GM12878 (cell line): ENCODE measurements at regions not wholly inside any gene's neighbourhood (a gene's known extent, or its start where the extent isn't known, plus 50 kb on each side); places are given as distances from the start of the nearest gene placed in this dataset.

Source experiments
- BMI1 ChIP-seq: fragments of 450-650 bp; IDR thresholded peaks from 2 replicates; pipeline ENCODE4 v1.6.1; 2016; ENCODE audit warnings: mild to moderate bottlenecking, moderate library complexity, borderline replicate concordance
- CEBPB ChIP-seq, 2 experiments: fragments of 150-350 bp in 1 of 2; IDR thresholded peaks; 2 replicates each; pipeline ENCODE4 v1.6.1; 2012 to 2014; ENCODE audit warnings: low read depth in 2 of 2, low read length in 2 of 2, borderline replicate concordance in 1 of 2, inconsistent platforms in 1 of 2
- CREB1 ChIP-seq: IDR thresholded peaks from 2 replicates; pipeline ENCODE4 v1.6.1; 2012; ENCODE audit warnings: low read depth, mild to moderate bottlenecking, inconsistent platforms
- CREM ChIP-seq: IDR thresholded peaks from 2 replicates; pipeline ENCODE4 v1.6.1; 2014; ENCODE audit warnings: antibody characterized with exemption, low read depth
- DPF2 ChIP-seq: fragments of 450-650 bp; IDR thresholded peaks from 2 replicates; pipeline ENCODE4 v1.6.1; 2017; ENCODE audit warnings: mild to moderate bottlenecking
- GATAD2B ChIP-seq: fragments of 450-650 bp; conservative IDR thresholded peaks from 2 replicates; pipeline ENCODE4 v1.6.1; 2017; ENCODE audit warnings: low read depth, mild to moderate bottlenecking, moderate library complexity
- HDAC2 ChIP-seq: fragments of 200-600 bp; sonication (generic); IDR thresholded peaks from 2 replicates; pipeline ENCODE4 v1.6.1; 2017
- IKZF2 ChIP-seq, 2 experiments: fragments of 450-650 bp; IDR thresholded peaks; 2 replicates each; pipeline ENCODE4 v1.6.1; 2017; ENCODE audit warnings: mild to moderate bottlenecking in 2 of 2, moderate library complexity in 2 of 2
- JUND ChIP-seq: IDR thresholded peaks from 2 replicates; pipeline ENCODE4 v1.6.1; 2012; ENCODE audit warnings: low read depth, mild to moderate bottlenecking, low read length, improper control_type of control experiment, moderate library complexity
- MEF2B ChIP-seq: fragments of 450-650 bp; IDR thresholded peaks from 2 replicates; pipeline ENCODE4 v1.6.1; 2018; ENCODE audit warnings: mild to moderate bottlenecking, moderate library complexity; ENCODE audit not compliant: partially characterized antibody, poor library complexity, severe bottlenecking
- MTA2 ChIP-seq: fragments of 450-650 bp; IDR thresholded peaks from 2 replicates; pipeline ENCODE4 v1.6.1; 2016; ENCODE audit warnings: low read depth, mild to moderate bottlenecking, moderate library complexity
- NFXL1 ChIP-seq: fragments of 450-650 bp; IDR thresholded peaks from 2 replicates; pipeline ENCODE4 v1.6.1; 2017; ENCODE audit warnings: antibody characterized with exemption, mild to moderate bottlenecking, borderline replicate concordance
- NFYB ChIP-seq: IDR thresholded peaks from 2 replicates; pipeline ENCODE4 v1.6.1; 2011; ENCODE audit warnings: low read depth, mild to moderate bottlenecking, low read length, improper control_type of control experiment, moderate library complexity; ENCODE audit not compliant: insufficient read depth
- PAX8 ChIP-seq: fragments of 450-650 bp; IDR thresholded peaks from 2 replicates; pipeline ENCODE4 v1.6.1; 2017; ENCODE audit warnings: mild to moderate bottlenecking, moderate library complexity
- RAD51 ChIP-seq: fragments of 450-650 bp; IDR thresholded peaks from 2 replicates; pipeline ENCODE4 v1.6.1; 2016; ENCODE audit warnings: moderate library complexity, mild to moderate bottlenecking, inconsistent platforms
- RUNX3 ChIP-seq: IDR thresholded peaks from 2 replicates; pipeline ENCODE4 v1.6.1; 2012; ENCODE audit warnings: low read length, inconsistent platforms
- ZSCAN29 ChIP-seq: fragments of 450-650 bp; IDR thresholded peaks from 2 replicates; pipeline ENCODE4 v1.6.1; 2017; ENCODE audit warnings: mild to moderate bottlenecking, moderate library complexity
- TF ChIP-seq, protein P1 (sequence below): fragments of 450-650 bp; IDR thresholded peaks from 2 replicates; pipeline ENCODE4 v1.6.1; 2017; ENCODE audit warnings: mild to moderate bottlenecking, moderate library complexity
- TF ChIP-seq, protein P2 (sequence below): fragments of 450-650 bp; IDR thresholded peaks from 2 replicates; pipeline ENCODE4 v1.6.1; 2017; ENCODE audit warnings: mild to moderate bottlenecking, low read depth, inconsistent platforms; ENCODE audit not compliant: poor library complexity, severe bottlenecking
- TF ChIP-seq, protein P3 (sequence below): fragments of 450-650 bp; IDR thresholded peaks from 2 replicates; pipeline ENCODE4 v1.6.1; 2018; ENCODE audit warnings: mild to moderate bottlenecking, low read depth, moderate library complexity; ENCODE audit not compliant: partially characterized antibody
- TF ChIP-seq, protein P4 (sequence below): IDR thresholded peaks from 2 replicates; pipeline ENCODE4 v1.6.1; 2011; ENCODE audit warnings: low read depth, mild to moderate bottlenecking, low read length, moderate library complexity, borderline replicate concordance; ENCODE audit errors: extremely low read depth

DNA sequence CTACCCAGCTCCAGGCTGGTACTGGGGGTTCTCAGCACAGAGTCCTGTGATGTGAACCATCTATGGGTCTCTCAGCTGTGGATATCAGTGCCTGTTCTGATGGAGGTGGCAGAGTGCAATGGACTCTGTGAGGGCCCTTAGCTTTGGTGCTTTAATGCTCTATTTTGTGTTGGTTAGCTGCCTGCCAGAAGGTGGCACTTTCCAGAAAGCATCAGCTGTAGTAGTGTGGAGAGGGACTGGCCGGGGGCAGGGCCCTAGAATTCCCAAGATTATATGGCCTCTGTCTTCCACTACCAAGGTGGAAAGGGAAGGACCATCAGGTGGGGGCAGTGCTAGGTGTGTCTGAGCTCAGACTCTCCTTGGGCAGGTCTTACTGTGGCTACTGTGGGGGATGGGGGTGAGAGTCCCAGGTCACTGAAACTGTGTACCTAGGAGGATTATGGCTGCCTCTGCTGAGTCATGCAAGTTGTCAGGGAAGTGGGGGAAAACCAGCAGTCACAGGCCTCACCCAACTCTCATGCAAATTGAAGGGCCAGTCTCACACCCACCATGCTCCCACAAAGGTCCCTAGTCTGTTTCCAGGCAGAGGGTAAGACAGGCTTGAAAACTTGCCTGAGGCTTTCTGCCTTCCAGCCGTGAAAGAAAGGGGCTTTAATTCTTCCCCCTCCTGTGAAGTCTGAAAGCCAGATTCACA lies 878.1 kb downstream of the C12orf50 start (continued):
- TF ChIP-seq, protein P1, sequence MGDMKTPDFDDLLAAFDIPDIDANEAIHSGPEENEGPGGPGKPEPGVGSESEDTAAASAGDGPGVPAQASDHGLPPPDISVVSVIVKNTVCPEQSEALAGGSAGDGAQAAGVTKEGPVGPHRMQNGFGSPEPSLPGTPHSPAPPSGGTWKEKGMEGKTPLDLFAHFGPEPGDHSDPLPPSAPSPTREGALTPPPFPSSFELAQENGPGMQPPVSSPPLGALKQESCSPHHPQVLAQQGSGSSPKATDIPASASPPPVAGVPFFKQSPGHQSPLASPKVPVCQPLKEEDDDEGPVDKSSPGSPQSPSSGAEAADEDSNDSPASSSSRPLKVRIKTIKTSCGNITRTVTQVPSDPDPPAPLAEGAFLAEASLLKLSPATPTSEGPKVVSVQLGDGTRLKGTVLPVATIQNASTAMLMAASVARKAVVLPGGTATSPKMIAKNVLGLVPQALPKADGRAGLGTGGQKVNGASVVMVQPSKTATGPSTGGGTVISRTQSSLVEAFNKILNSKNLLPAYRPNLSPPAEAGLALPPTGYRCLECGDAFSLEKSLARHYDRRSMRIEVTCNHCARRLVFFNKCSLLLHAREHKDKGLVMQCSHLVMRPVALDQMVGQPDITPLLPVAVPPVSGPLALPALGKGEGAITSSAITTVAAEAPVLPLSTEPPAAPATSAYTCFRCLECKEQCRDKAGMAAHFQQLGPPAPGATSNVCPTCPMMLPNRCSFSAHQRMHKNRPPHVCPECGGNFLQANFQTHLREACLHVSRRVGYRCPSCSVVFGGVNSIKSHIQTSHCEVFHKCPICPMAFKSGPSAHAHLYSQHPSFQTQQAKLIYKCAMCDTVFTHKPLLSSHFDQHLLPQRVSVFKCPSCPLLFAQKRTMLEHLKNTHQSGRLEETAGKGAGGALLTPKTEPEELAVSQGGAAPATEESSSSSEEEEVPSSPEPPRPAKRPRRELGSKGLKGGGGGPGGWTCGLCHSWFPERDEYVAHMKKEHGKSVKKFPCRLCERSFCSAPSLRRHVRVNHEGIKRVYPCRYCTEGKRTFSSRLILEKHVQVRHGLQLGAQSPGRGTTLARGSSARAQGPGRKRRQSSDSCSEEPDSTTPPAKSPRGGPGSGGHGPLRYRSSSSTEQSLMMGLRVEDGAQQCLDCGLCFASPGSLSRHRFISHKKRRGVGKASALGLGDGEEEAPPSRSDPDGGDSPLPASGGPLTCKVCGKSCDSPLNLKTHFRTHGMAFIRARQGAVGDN, result no peak
- TF ChIP-seq RAD51 (0 out of 2 replicates have a peak, but pooled peaks have one; percentile 10), CREM (no peak), IKZF2 (IDR thresholded peaks at IDR 0.05) (peak; percentile 65 to 68; a peak in 3 of 4 replicates), MTA2 (peak; percentile 35; the same call in 1 of the 2 replicates), NFXL1 (no peak), CEBPB (IDR thresholded peaks at IDR 0.05; ENCODE audit: borderline replicate concordance in 1 of 2, low read depth in 2 of 2, low read length in 2 of 2) (no peak), MEF2B (peak; percentile 34), GATAD2B (0 out of 2 replicates have a peak, but pooled peaks have one; percentile 51), DPF2 (0 out of 2 replicates have a peak, but pooled peaks have one; percentile 49), ZSCAN29 (no peak), NFYB (no peak), JUND (no peak), HDAC2 (no peak), CREB1 (no peak), PAX8 (no peak), BMI1 (no peak), RUNX3 (no peak)
- TF ChIP-seq, protein P2, sequence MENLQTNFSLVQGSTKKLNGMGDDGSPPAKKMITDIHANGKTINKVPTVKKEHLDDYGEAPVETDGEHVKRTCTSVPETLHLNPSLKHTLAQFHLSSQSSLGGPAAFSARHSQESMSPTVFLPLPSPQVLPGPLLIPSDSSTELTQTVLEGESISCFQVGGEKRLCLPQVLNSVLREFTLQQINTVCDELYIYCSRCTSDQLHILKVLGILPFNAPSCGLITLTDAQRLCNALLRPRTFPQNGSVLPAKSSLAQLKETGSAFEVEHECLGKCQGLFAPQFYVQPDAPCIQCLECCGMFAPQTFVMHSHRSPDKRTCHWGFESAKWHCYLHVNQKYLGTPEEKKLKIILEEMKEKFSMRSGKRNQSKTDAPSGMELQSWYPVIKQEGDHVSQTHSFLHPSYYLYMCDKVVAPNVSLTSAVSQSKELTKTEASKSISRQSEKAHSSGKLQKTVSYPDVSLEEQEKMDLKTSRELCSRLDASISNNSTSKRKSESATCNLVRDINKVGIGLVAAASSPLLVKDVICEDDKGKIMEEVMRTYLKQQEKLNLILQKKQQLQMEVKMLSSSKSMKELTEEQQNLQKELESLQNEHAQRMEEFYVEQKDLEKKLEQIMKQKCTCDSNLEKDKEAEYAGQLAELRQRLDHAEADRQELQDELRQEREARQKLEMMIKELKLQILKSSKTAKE, result peak; percentile 66
- TF ChIP-seq, protein P3, sequence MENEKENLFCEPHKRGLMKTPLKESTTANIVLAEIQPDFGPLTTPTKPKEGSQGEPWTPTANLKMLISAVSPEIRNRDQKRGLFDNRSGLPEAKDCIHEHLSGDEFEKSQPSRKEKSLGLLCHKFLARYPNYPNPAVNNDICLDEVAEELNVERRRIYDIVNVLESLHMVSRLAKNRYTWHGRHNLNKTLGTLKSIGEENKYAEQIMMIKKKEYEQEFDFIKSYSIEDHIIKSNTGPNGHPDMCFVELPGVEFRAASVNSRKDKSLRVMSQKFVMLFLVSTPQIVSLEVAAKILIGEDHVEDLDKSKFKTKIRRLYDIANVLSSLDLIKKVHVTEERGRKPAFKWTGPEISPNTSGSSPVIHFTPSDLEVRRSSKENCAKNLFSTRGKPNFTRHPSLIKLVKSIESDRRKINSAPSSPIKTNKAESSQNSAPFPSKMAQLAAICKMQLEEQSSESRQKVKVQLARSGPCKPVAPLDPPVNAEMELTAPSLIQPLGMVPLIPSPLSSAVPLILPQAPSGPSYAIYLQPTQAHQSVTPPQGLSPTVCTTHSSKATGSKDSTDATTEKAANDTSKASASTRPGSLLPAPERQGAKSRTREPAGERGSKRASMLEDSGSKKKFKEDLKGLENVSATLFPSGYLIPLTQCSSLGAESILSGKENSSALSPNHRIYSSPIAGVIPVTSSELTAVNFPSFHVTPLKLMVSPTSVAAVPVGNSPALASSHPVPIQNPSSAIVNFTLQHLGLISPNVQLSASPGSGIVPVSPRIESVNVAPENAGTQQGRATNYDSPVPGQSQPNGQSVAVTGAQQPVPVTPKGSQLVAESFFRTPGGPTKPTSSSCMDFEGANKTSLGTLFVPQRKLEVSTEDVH, result no peak
- TF ChIP-seq, protein P4, sequence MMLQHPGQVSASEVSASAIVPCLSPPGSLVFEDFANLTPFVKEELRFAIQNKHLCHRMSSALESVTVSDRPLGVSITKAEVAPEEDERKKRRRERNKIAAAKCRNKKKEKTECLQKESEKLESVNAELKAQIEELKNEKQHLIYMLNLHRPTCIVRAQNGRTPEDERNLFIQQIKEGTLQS, result no peak
